HG03066 (cell line): ENCODE measurements at regions not wholly inside any gene's neighbourhood (a gene's known extent, or its start where the extent isn't known, plus 50 kb on each side); places are given as distances from the start of the nearest gene placed in this dataset.

Experiments used
- ATAC-seq: cut with Tn5 transposase; IDR thresholded peaks from one replicate; pipeline ENCODE4 v1.9.1; 2021; ENCODE audit warnings: low read depth; ENCODE audit not compliant: unreplicated experiment

- no peak for ATAC-seq
Measured at GRCh38 chr13:109870274-109870673, 83.9 kb upstream of the IRS2 start.

- ATAC-seq, result peak; percentile 45
Measured at GRCh38 chr13:109869312-109870237, 83.2 kb upstream of the IRS2 start.

GRCh38 chr13:109868578-109869311 lies 82.4 kb upstream of the IRS2 start:
- ATAC-seq, result no peak

- ATAC-seq, result no peak
Measured at GRCh38 chr13:109867766-109868165, 81.4 kb upstream of the IRS2 start.

GRCh38 chr13:109862627-109863026 lies 76.2 kb upstream of the IRS2 start:
- no peak for ATAC-seq

GRCh38 chr13:109859898-109860297 lies 73.5 kb upstream of the IRS2 start:
- ATAC-seq, result no peak

GRCh38 chr13:109859216-109859835 lies 72.9 kb upstream of the IRS2 start:
- no peak for ATAC-seq

GRCh38 chr13:109858319-109858718 lies 71.9 kb upstream of the IRS2 start:
- ATAC-seq, result no peak

- ATAC-seq, result no peak
Measured at GRCh38 chr13:109857803-109858202, 71.4 kb upstream of the IRS2 start.

GRCh38 chr13:109857325-109857724 lies 70.9 kb upstream of the IRS2 start:
- ATAC-seq, result no peak

GRCh38 chr13:109856350-109856749 lies 70.0 kb upstream of the IRS2 start:
- ATAC-seq, result no peak

- no peak for ATAC-seq
Measured at GRCh38 chr13:109853153-109853552, 66.8 kb upstream of the IRS2 start.

- no peak for ATAC-seq
Measured at GRCh38 chr13:109846185-109846584, 59.8 kb upstream of the IRS2 start.

GRCh38 chr13:109844396-109844795 lies 58.0 kb upstream of the IRS2 start:
- ATAC-seq, result no peak

GRCh38 chr13:109843695-109844094 lies 57.3 kb upstream of the IRS2 start:
- ATAC-seq, result no peak

- ATAC-seq, result no peak
Measured at GRCh38 chr13:109842212-109842920, 56.0 kb upstream of the IRS2 start.

- no peak for ATAC-seq
Measured at GRCh38 chr13:109840893-109841287, 54.5 kb upstream of the IRS2 start.

GRCh38 chr13:109840201-109840892 lies 54.0 kb upstream of the IRS2 start:
- no peak for ATAC-seq

GRCh38 chr13:109836629-109837607 lies 50.5 kb upstream of the IRS2 start:
- peak; percentile 79 for ATAC-seq
